ENCODE measurements at regions not wholly inside any gene's neighbourhood (a gene's known extent, or its start where the extent isn't known, plus 50 kb on each side); places are given as distances from the start of the nearest gene placed in this dataset.

- TF ChIP-seq CTCF (IDR thresholded peaks at IDR 0.05; ENCODE audit: insufficient read depth, low read length, poor library complexity, severe bottlenecking): no peak
- TF ChIP-seq EZH2phosphoT487 (conservative IDR thresholded peaks at IDR 0.05; ENCODE audit: low read length): no peak
These were observed 180.1 kb downstream of the HS3ST3A1 start for GRCh38 chr17:13421581-13422130.

All from SU-DHL-6 (cell line).